Aorta (tissue), 5 donors: ENCODE measurements at regions not wholly inside any gene's neighbourhood (a gene's known extent, or its start where the extent isn't known, plus 50 kb on each side); places are given as distances from the start of the nearest gene placed in this dataset.

Experiments used
- ATAC-seq: fragments of 200-7000 bp; cut with Tn5 transposase; one replicate; pipeline ENCODE4 v1.9.1; 2022; ENCODE audit warnings: moderate library complexity; ENCODE audit not compliant: low FRiP score
- DNase-seq, 2 donors: peaks; one replicate each; pipeline ENCODE4 v3.0.0-alpha.2; 2020
- H3K27ac ChIP-seq, 2 donors: one replicate each; pipeline ENCODE4 v1.5.1; 2013; ENCODE audit warnings: low read length in 2 of 2, mild to moderate bottlenecking in 2 of 2, moderate library complexity in 2 of 2, control low read depth in 1 of 2, inconsistent platforms in 1 of 2, low read depth in 1 of 2
- H3K27me3 ChIP-seq, 2 donors: one replicate each; pipeline ENCODE4 v1.6.1; 2013; ENCODE audit warnings: control low read depth in 1 of 2, low read length in 1 of 2, mild to moderate bottlenecking in 1 of 2, moderate library complexity in 1 of 2; ENCODE audit not compliant: insufficient read depth in 2 of 2, control insufficient read depth in 1 of 2
- H3K36me3 ChIP-seq, 2 donors: one replicate each; pipeline ENCODE4 v1.6.1; 2013; ENCODE audit warnings: control low read depth in 1 of 2, low read length in 1 of 2, mild to moderate bottlenecking in 1 of 2; ENCODE audit not compliant: insufficient read depth in 2 of 2, control insufficient read depth in 1 of 2
- H3K4me1 ChIP-seq, 2 donors: one replicate each; pipeline ENCODE4 v1.6.1; 2013; ENCODE audit warnings: low read length in 2 of 2, control low read depth in 1 of 2, mild to moderate bottlenecking in 1 of 2, moderate library complexity in 1 of 2; ENCODE audit not compliant: insufficient read depth in 2 of 2, control insufficient read depth in 1 of 2
- H3K4me3 ChIP-seq, 2 donors: one replicate each; pipeline ENCODE4 v1.5.1; 2013; ENCODE audit warnings: low read length in 2 of 2, control low read depth in 1 of 2, mild to moderate bottlenecking in 1 of 2
- H3K9me3 ChIP-seq: one replicate; pipeline ENCODE4 v1.6.1; 2013; ENCODE audit warnings: mild to moderate bottlenecking, low read length; ENCODE audit not compliant: control insufficient read depth
- WGBS, 2 donors: extraction: QIAGEN DNeasy Blood & Tissue Kit; methylation state at CpG; one replicate each; pipeline ENCODE4 v1.1.7; 2013; 5-methylcytosine and 5-hydroxymethylcytosine counted together
- intact Hi-C, 2 donors: fragments of 100-400 bp; cut with DNase I; formaldehyde crosslinking; loops; one replicate each; pipeline versions ENCODE4 v1.14.2 to v1.15.0; 2022
- donor health status: healthy with polysubstance abuse.
- donor health status: Bipolar disorder and iron deficiency.
- donor health status: DM: no; HTN: no; CAD: no.
- donor health status: DM: no; HTN: no; CAD: no.
- donor health status: DM: yes; HTN: yes; CAD: no.

GRCh38 chr11:109264128-109264527, 157.9 kb upstream of the C11orf87 start:
- Histone ChIP-seq H3K36me3 (no peaks in the 10 kb centered on the region), H3K27me3 (no peaks in the 10 kb centered on the region), H3K9me3 (peaks cover 3% of the 10 kb centered on the region), H3K4me1 (no peaks in the 10 kb centered on the region), H3K27ac (no peak overlapping the region), H3K4me3 (no peak overlapping the region)
- WGBS, 2 donors = 83 to 88% methylated on average over 1 of the region's 1 CpG
- DNase-seq (no peak), ATAC-seq (no peak)
- intact Hi-C loops = no loop called here

- intact Hi-C loops = no loop called here
- H3K9me3 ChIP-seq = peaks cover 1% of the 10 kb centered on the region
- H3K27ac ChIP-seq = no peak overlapping the region
- H3K27me3 ChIP-seq = no peaks in the 10 kb centered on the region
- no peak for DNase-seq
- 30 to 31% methylated on average over 2 of the region's 2 CpGs for WGBS, 2 donors
- no peak for ATAC-seq
- H3K36me3 ChIP-seq = no peaks in the 10 kb centered on the region
- no peak overlapping the region for H3K4me3 ChIP-seq
- no peaks in the 10 kb centered on the region for H3K4me1 ChIP-seq
Measured at GRCh38 chr11:109267293-109268095, 154.5 kb upstream of the C11orf87 start.

- Histone ChIP-seq H3K27ac (no peak overlapping the region), H3K9me3 (no peaks in the 10 kb centered on the region), H3K4me3 (no peak overlapping the region), H3K4me1 (no peaks in the 10 kb centered on the region), H3K36me3 (no peaks in the 10 kb centered on the region), H3K27me3 (no peaks in the 10 kb centered on the region)
- no peak for ATAC-seq
- DNase-seq = no peak
- intact Hi-C loops = no loop called here
- 47 to 56% methylated on average over 2 of the region's 2 CpGs for WGBS, 2 donors
Measured at GRCh38 chr11:109275931-109276330, 146.1 kb upstream of the C11orf87 start.

- Histone ChIP-seq H3K36me3 (no peaks in the 10 kb centered on the region), H3K27ac (no peak overlapping the region), H3K27me3 (no peaks in the 10 kb centered on the region), H3K9me3 (no peaks in the 10 kb centered on the region), H3K4me3 (no peak overlapping the region), H3K4me1 (no peaks in the 10 kb centered on the region)
- DNase-seq = no peak
- no peak for ATAC-seq
- 13 to 22% methylated on average over 2 of the region's 2 CpGs for WGBS, 2 donors
- intact Hi-C loops = no loop called here
Measured at GRCh38 chr11:109285465-109285864, 136.5 kb upstream of the C11orf87 start.

GRCh38 chr11:109291553-109291952, 130.4 kb upstream of the C11orf87 start:
- H3K36me3 ChIP-seq = no peaks in the 10 kb centered on the region
- no peak overlapping the region for H3K4me3 ChIP-seq
- WGBS, 2 donors = 83 to 92% methylated on average over 2 of the region's 2 CpGs
- ATAC-seq (no peak), DNase-seq (no peak)
- H3K27ac ChIP-seq = no peak overlapping the region
- H3K27me3 ChIP-seq = no peaks in the 10 kb centered on the region
- no peaks in the 10 kb centered on the region for H3K4me1 ChIP-seq
- intact Hi-C loops = no loop called here
- no peaks in the 10 kb centered on the region for H3K9me3 ChIP-seq

GRCh38 chr11:109298865-109299264, 123.1 kb upstream of the C11orf87 start:
- Histone ChIP-seq H3K4me3 (no peak overlapping the region), H3K4me1 (no peaks in the 10 kb centered on the region), H3K27me3 (no peaks in the 10 kb centered on the region), H3K36me3 (no peaks in the 10 kb centered on the region), H3K9me3 (no peaks in the 10 kb centered on the region), H3K27ac (no peak overlapping the region)
- DNase-seq (no peak), ATAC-seq (no peak)
- intact Hi-C loops = no loop called here
- WGBS, 2 donors = 84 to 88% methylated on average over 2 of the region's 2 CpGs

GRCh38 chr11:109300211-109300610, 121.8 kb upstream of the C11orf87 start:
- WGBS, 2 donors = 30 to 41% methylated on average over 3 of the region's 3 CpGs

GRCh38 chr11:109302591-109303334, 119.2 kb upstream of the C11orf87 start:
- ATAC-seq = no peak
- H3K27me3 ChIP-seq = no peaks in the 10 kb centered on the region
- no peaks in the 10 kb centered on the region for H3K4me1 ChIP-seq
- no peak for DNase-seq
- WGBS, 2 donors = 72 to 75% methylated on average over 4 of the region's 4 CpGs
- H3K4me3 ChIP-seq = no peak overlapping the region
- intact Hi-C loops = no loop called here
- H3K9me3 ChIP-seq = no peaks in the 10 kb centered on the region
- no peaks in the 10 kb centered on the region for H3K36me3 ChIP-seq
- no peak overlapping the region for H3K27ac ChIP-seq

More at GRCh38 chr11:109300211-109300610, 121.8 kb upstream of the C11orf87 start:
- Histone ChIP-seq H3K36me3 (no peaks in the 10 kb centered on the region), H3K27me3 (no peaks in the 10 kb centered on the region), H3K27ac (no peak overlapping the region), H3K4me3 (no peak overlapping the region), H3K9me3 (no peaks in the 10 kb centered on the region), H3K4me1 (no peaks in the 10 kb centered on the region)
- ATAC-seq = no peak
- intact Hi-C loops = no loop called here
- no peak for DNase-seq

- H3K9me3 ChIP-seq = no peaks in the 10 kb centered on the region
- no peak overlapping the region for H3K4me3 ChIP-seq
- 75 to 76% methylated on average over 1 of the region's 1 CpG for WGBS, 2 donors
- ATAC-seq (no peak), DNase-seq (no peak)
- no peaks in the 10 kb centered on the region for H3K4me1 ChIP-seq
- no peaks in the 10 kb centered on the region for H3K36me3 ChIP-seq
- no peak overlapping the region for H3K27ac ChIP-seq
- intact Hi-C loops = no loop called here
- no peaks in the 10 kb centered on the region for H3K27me3 ChIP-seq
Measured at GRCh38 chr11:109303342-109303741, 118.6 kb upstream of the C11orf87 start.
